MM.1S (cell line): ENCODE measurements at regions not wholly inside any gene's neighbourhood (a gene's known extent, or its start where the extent isn't known, plus 50 kb on each side); places are given as distances from the start of the nearest gene placed in this dataset.

Source experiments
- DNase-seq: peaks from one replicate; pipeline ENCODE4 v3.0.0-alpha.2; 2015
- H2AFZ ChIP-seq: fragments of 300-600 bp; sonication (generic); 2 replicates; pipeline ENCODE4 v1.6.0; 2016; ENCODE audit warnings: antibody characterized with exemption, low read length
- H3F3A ChIP-seq: fragments of 300-600 bp; sonication (generic); 2 replicates; pipeline ENCODE4 v1.6.1; 2016; ENCODE audit warnings: mild to moderate bottlenecking, antibody characterized with exemption, low read length, moderate library complexity, mixed read lengths; ENCODE audit not compliant: insufficient read depth
- H3K27ac ChIP-seq: fragments of 300-600 bp; sonication (generic); 2 replicates; pipeline ENCODE4 v1.5.1; 2016; ENCODE audit warnings: mild to moderate bottlenecking, low read length
- H3K27me3 ChIP-seq: fragments of 300-600 bp; sonication (generic); replicated peaks from 2 replicates; pipeline ENCODE4 v1.6.0; 2016; ENCODE audit warnings: low read length; ENCODE audit not compliant: insufficient read depth
- H3K36me3 ChIP-seq: fragments of 300-600 bp; sonication (generic); replicated peaks from 2 replicates; pipeline ENCODE4 v1.6.1; 2016; ENCODE audit warnings: mild to moderate bottlenecking, low read length, mixed read lengths; ENCODE audit not compliant: insufficient read depth
- H3K4me1 ChIP-seq: fragments of 300-600 bp; sonication (generic); 2 replicates; pipeline ENCODE4 v1.6.1; 2016; ENCODE audit warnings: low read length, mixed read lengths
- H3K4me2 ChIP-seq: fragments of 300-600 bp; sonication (generic); 2 replicates; pipeline ENCODE4 v1.6.0; 2016; ENCODE audit warnings: low read depth, low read length
- H3K4me3 ChIP-seq: fragments of 300-600 bp; sonication (generic); 2 replicates; pipeline ENCODE4 v1.5.1; 2016; ENCODE audit warnings: low read length, mixed read lengths
- H3K79me2 ChIP-seq: fragments of 300-600 bp; sonication (generic); 2 replicates; pipeline ENCODE4 v1.6.1; 2016; ENCODE audit warnings: mixed run types, low read length, mixed read lengths
- H3K9ac ChIP-seq: fragments of 300-600 bp; sonication (generic); 2 replicates; pipeline ENCODE4 v1.6.1; 2016; ENCODE audit warnings: low read length, mixed read lengths
- H3K9me2 ChIP-seq: fragments of 300-600 bp; sonication (generic); replicated peaks from 2 replicates; pipeline ENCODE4 v1.6.1; 2016; ENCODE audit warnings: mild to moderate bottlenecking, low read length, mixed read lengths; ENCODE audit not compliant: insufficient read depth
- H3K9me3 ChIP-seq: fragments of 300-600 bp; sonication (generic); replicated peaks from 2 replicates; pipeline ENCODE4 v1.6.1; 2016; ENCODE audit warnings: mild to moderate bottlenecking, low read length, mixed read lengths; ENCODE audit not compliant: insufficient read depth
- H4K20me1 ChIP-seq: fragments of 300-600 bp; sonication (generic); 2 replicates; pipeline ENCODE4 v1.6.1; 2016; ENCODE audit warnings: mild to moderate bottlenecking, low read length, moderate library complexity, mixed read lengths; ENCODE audit not compliant: insufficient read depth
- CTCF ChIP-seq: fragments of 300-600 bp; sonication (generic); IDR thresholded peaks from 2 replicates; pipeline ENCODE4 v1.5.1; 2016; ENCODE audit warnings: antibody characterized with exemption, low read length, mixed read lengths
- EZH2 ChIP-seq: fragments of 300-600 bp; sonication (generic); optimal IDR thresholded peaks from 2 replicates; pipeline ENCODE3; 2017; ENCODE audit warnings: low read depth, mild to moderate bottlenecking, antibody characterized with exemption, low read length, mixed read lengths
- EZH2phosphoT487 ChIP-seq: fragments of 300-600 bp; sonication (generic); IDR thresholded peaks from 2 replicates; pipeline ENCODE4 v1.6.1; 2018; ENCODE audit warnings: antibody characterized with exemption, low read length

GRCh38 chr13:86051134-86052103, 252.2 kb upstream of the SLITRK6 start:
- Histone ChIP-seq H3K36me3 (no peaks in the 10 kb centered on the region), H3K27me3 (no peaks in the 10 kb centered on the region), H3F3A (no peaks in the 10 kb centered on the region), H3K79me2 (no peaks in the 10 kb centered on the region), H3K4me1 (no peaks in the 10 kb centered on the region), H3K27ac (no peak overlapping the region), H3K9me2 (no peaks in the 10 kb centered on the region), H4K20me1 (no peaks in the 10 kb centered on the region), H3K4me3 (no peak overlapping the region), H2AFZ (no peak overlapping the region), H3K9me3 (no peaks in the 10 kb centered on the region), H3K4me2 (no peak overlapping the region), H3K9ac (no peak overlapping the region)
- TF ChIP-seq EZH2 (no peak), CTCF (no peak), EZH2phosphoT487 (no peak)
- DNase-seq: no peak

- H4K20me1 ChIP-seq: no peaks in the 10 kb centered on the region
- no peaks in the 10 kb centered on the region for H3K27me3 ChIP-seq
- no peak for DNase-seq
- TF ChIP-seq EZH2: no peak
- no peak for TF ChIP-seq CTCF
- no peak for TF ChIP-seq EZH2phosphoT487
- H3K27ac ChIP-seq: no peak overlapping the region
- H3K9me2 ChIP-seq: no peaks in the 10 kb centered on the region
- H3K4me2 ChIP-seq: no peak overlapping the region
- no peaks in the 10 kb centered on the region for H3F3A ChIP-seq
- no peak overlapping the region for H3K4me3 ChIP-seq
- H3K79me2 ChIP-seq: no peaks in the 10 kb centered on the region
- H2AFZ ChIP-seq: no peak overlapping the region
- H3K36me3 ChIP-seq: no peaks in the 10 kb centered on the region
- no peaks in the 10 kb centered on the region for H3K9me3 ChIP-seq
- no peaks in the 10 kb centered on the region for H3K4me1 ChIP-seq
- no peak overlapping the region for H3K9ac ChIP-seq
Measured at GRCh38 chr13:86038490-86038889, 239.3 kb upstream of the SLITRK6 start.

- no peak for DNase-seq
- Histone ChIP-seq H3K36me3 (no peaks in the 10 kb centered on the region), H4K20me1 (no peaks in the 10 kb centered on the region), H3K9ac (no peak overlapping the region), H2AFZ (no peak overlapping the region), H3K4me2 (no peak overlapping the region), H3K9me2 (no peaks in the 10 kb centered on the region), H3K27ac (no peak overlapping the region), H3K4me1 (no peaks in the 10 kb centered on the region), H3K4me3 (no peak overlapping the region), H3K79me2 (no peaks in the 10 kb centered on the region), H3K9me3 (no peaks in the 10 kb centered on the region), H3K27me3 (no peaks in the 10 kb centered on the region), H3F3A (no peaks in the 10 kb centered on the region)
- TF ChIP-seq CTCF: no peak
- no peak for TF ChIP-seq EZH2
Measured at GRCh38 chr13:86020351-86021002, 221.3 kb upstream of the SLITRK6 start.
